ENCODE measurements at regions not wholly inside any gene's neighbourhood (a gene's known extent, or its start where the extent isn't known, plus 50 kb on each side); places are given as distances from the start of the nearest gene placed in this dataset.

DNA sequence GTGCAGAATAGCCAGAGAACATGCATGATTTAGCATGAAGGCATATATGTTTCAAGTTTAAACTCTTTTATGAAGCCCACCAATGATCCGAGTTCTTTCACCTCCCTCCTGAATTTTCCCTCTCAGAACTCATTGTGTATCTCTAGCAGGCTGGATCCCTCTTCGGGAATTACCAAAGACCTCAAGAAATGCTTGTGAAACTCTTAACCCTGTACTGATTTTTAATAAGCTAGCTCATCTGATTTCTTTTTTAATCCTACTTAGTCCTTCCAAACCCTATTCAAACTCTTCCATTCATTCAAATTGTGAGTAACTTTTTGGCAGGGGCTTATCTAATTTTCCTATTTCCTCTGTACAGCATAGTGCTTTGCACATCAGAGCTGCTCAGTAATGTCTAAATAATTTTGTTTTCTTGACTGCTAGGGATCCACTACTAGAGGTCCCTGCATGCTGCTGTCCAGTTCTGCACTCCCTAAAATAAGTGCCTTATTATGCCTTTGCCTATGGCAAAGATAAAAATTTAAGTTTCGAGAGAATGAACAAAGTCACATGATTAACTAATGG lies 723.8 kb downstream of the CDH11 start:
- Histone ChIP-seq H3K9ac (ENCODE audit: low read depth, low read length) (no peak overlapping the region), H3K4me1 (ENCODE audit: insufficient read depth, low read length) (no peaks in the 10 kb centered on the region), H3K9me3 (ENCODE audit: insufficient read depth, low read depth, low read length) (no peaks in the 10 kb centered on the region), H3K27ac (ENCODE audit: low read length) (no peak overlapping the region), H3K4me3 (ENCODE audit: low read length) (no peak overlapping the region), H3K27me3 (ENCODE audit: insufficient read depth, low read length) (no peaks in the 10 kb centered on the region), H3K36me3 (ENCODE audit: insufficient read depth, low read depth, low read length) (no peaks in the 10 kb centered on the region)

DNA sequence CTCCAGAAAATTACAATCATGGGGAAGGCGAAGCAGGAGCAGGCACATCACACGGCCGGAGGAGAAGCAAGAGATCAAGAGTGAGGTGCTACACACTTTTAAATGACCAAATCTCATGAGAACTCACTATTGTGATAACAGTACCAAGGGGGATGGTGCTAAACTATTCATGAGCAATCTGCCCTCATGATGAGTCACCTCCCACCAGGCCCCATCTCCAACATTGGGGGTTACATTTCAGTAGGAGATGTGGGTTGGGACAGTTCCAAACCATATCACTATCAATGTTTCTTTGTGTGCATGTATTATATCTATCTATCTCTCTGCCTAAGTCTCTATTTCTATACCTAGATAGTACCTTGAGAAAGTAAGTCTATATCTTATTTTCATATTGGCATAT lies 724.8 kb downstream of the CDH11 start:
- no peaks in the 10 kb centered on the region for H3K27me3 ChIP-seq (ENCODE audit: insufficient read depth, low read length)
- no peaks in the 10 kb centered on the region for H3K4me1 ChIP-seq (ENCODE audit: insufficient read depth, low read length)
- no peaks in the 10 kb centered on the region for H3K9me3 ChIP-seq (ENCODE audit: insufficient read depth, low read depth, low read length)
- H3K4me3 ChIP-seq (ENCODE audit: low read length), result no peak overlapping the region
- no peak overlapping the region for H3K27ac ChIP-seq (ENCODE audit: low read length)
- H3K36me3 ChIP-seq (ENCODE audit: insufficient read depth, low read depth, low read length), result no peaks in the 10 kb centered on the region
- no peak overlapping the region for H3K9ac ChIP-seq (ENCODE audit: low read depth, low read length)

DNA sequence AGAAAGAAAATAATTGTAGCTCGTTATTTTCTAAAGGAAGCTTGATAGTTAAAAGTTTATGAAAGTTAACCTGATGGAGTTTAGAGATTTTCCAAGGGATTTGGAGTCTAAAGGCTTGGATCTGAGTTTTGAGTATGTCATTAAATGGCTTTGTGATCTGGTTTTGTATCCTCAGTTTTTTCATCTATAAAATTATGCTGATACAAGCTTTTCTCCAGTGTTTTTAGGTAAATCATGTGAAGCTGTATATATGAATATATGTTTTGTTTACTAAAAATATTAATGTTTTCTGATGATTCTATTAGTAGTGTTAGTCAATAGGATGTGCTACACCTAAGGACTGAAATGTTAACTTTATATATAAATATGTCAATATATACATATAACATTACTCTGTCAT lies 727.8 kb downstream of the CDH11 start:
- H3K4me1 ChIP-seq (ENCODE audit: insufficient read depth, low read length), result no peaks in the 10 kb centered on the region
- H3K27me3 ChIP-seq (ENCODE audit: insufficient read depth, low read length), result no peaks in the 10 kb centered on the region
- H3K27ac ChIP-seq (ENCODE audit: low read length), result no peak overlapping the region
- H3K9me3 ChIP-seq (ENCODE audit: insufficient read depth, low read depth, low read length), result no peaks in the 10 kb centered on the region
- no peak overlapping the region for H3K4me3 ChIP-seq (ENCODE audit: low read length)
- no peaks in the 10 kb centered on the region for H3K36me3 ChIP-seq (ENCODE audit: insufficient read depth, low read depth, low read length)
- no peak overlapping the region for H3K9ac ChIP-seq (ENCODE audit: low read depth, low read length)

DNA sequence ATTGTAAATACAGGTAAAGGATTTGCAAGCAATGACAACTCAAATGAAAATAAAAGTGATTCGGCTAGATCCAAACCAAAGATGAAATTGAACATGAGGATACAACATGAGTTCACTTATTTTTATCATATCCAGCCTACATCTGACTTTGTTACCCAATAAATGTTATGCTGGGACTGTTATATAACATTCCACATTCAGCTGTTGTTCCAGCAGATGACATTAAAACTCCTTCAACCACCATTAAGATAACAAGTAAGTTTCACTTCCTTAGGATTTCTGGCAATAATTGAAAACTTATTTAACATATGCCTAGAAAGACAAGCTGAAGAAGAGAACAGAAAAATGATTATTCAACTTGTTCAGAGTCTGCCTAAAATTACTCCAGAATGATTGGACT lies 729.4 kb downstream of the CDH11 start:
- Histone ChIP-seq H3K27me3 (ENCODE audit: insufficient read depth, low read length) (no peaks in the 10 kb centered on the region), H3K9ac (ENCODE audit: low read depth, low read length) (no peak overlapping the region), H3K27ac (ENCODE audit: low read length) (no peak overlapping the region), H3K4me3 (ENCODE audit: low read length) (no peak overlapping the region), H3K36me3 (ENCODE audit: insufficient read depth, low read depth, low read length) (no peaks in the 10 kb centered on the region), H3K4me1 (ENCODE audit: insufficient read depth, low read length) (no peaks in the 10 kb centered on the region), H3K9me3 (ENCODE audit: insufficient read depth, low read depth, low read length) (no peaks in the 10 kb centered on the region)

DNA sequence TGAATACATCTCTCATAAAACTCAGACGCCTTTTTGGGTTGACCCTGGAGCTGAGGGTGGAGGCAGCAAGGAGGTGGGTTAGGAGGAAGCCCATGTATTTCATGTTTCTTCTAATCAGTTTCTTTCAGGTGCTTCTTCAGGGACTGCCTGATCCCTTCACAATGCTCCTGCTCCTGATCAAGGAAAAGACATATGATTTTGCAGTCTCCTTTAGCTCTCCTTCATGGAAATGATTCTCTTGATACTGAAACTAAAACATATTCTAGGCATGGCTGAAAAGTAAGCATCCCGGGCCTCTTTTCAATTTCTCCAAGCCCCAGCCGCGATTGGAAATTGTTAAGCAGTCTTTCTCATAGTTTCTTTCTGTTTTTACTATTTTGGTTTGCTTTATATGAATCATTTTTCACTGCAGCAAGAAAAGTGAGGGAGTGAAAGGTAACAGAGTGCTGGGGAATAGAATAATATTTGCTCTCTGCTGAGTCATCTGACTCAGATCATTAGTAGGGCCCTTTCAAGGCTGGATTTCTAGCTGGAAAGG lies 730.7 kb downstream of the CDH11 start:
- no peaks in the 10 kb centered on the region for H3K36me3 ChIP-seq (ENCODE audit: insufficient read depth, low read depth, low read length)
- H3K27ac ChIP-seq (ENCODE audit: low read length), result no peak overlapping the region
- H3K9me3 ChIP-seq (ENCODE audit: insufficient read depth, low read depth, low read length), result no peaks in the 10 kb centered on the region
- H3K27me3 ChIP-seq (ENCODE audit: insufficient read depth, low read length), result no peaks in the 10 kb centered on the region
- no peak overlapping the region for H3K4me3 ChIP-seq (ENCODE audit: low read length)
- H3K9ac ChIP-seq (ENCODE audit: low read depth, low read length), result no peak overlapping the region
- no peaks in the 10 kb centered on the region for H3K4me1 ChIP-seq (ENCODE audit: insufficient read depth, low read length)

DNA sequence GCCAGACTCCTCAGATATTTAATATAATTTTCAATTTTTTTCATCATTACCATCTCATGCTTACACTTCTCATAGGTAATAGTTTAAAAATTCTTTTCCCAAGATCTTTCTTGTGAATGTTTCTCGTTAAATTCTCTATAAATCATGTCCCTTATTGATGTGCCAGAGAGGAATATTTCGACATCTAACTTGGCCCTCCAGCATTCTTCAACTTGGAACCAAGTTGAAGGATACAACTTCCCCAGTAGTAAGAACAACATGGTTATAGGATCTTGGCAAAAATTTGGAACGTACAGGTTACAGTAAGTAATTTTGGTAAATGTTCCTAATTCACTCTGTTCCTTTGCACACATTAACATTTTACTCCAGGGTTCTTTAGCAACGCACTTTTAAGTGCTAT lies 731.8 kb downstream of the CDH11 start:
- Histone ChIP-seq H3K4me3 (ENCODE audit: low read length) (no peak overlapping the region), H3K9ac (ENCODE audit: low read depth, low read length) (no peak overlapping the region), H3K27me3 (ENCODE audit: insufficient read depth, low read length) (no peaks in the 10 kb centered on the region), H3K27ac (ENCODE audit: low read length) (no peak overlapping the region), H3K4me1 (ENCODE audit: insufficient read depth, low read length) (no peaks in the 10 kb centered on the region), H3K9me3 (ENCODE audit: insufficient read depth, low read depth, low read length) (no peaks in the 10 kb centered on the region), H3K36me3 (ENCODE audit: insufficient read depth, low read depth, low read length) (no peaks in the 10 kb centered on the region)

DNA sequence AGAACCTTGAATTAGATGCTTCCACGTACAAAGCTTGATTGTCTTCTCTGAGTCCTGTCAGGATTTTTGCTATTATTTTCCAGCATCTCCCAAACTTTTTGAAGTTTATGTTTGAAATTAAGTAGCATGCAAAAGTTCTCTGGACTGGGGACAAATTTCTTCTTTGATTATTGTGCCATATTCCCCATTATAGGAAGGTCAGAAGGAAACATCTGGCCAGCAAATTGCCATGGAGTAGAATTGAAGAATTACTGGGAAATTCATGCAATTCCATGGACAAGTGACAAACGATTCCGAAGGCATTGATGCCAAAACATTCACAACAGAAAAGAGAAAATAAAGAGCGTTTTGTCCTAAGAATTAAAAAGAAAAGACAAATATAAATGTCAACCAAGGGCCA lies 737.2 kb downstream of the CDH11 start:
- Histone ChIP-seq H3K4me3 (ENCODE audit: low read length) (no peak overlapping the region), H3K9ac (ENCODE audit: low read depth, low read length) (no peak overlapping the region), H3K36me3 (ENCODE audit: insufficient read depth, low read depth, low read length) (no peaks in the 10 kb centered on the region), H3K9me3 (ENCODE audit: insufficient read depth, low read depth, low read length) (no peaks in the 10 kb centered on the region), H3K27ac (ENCODE audit: low read length) (no peak overlapping the region), H3K27me3 (ENCODE audit: insufficient read depth, low read length) (no peaks in the 10 kb centered on the region), H3K4me1 (ENCODE audit: insufficient read depth, low read length) (no peaks in the 10 kb centered on the region)

DNA sequence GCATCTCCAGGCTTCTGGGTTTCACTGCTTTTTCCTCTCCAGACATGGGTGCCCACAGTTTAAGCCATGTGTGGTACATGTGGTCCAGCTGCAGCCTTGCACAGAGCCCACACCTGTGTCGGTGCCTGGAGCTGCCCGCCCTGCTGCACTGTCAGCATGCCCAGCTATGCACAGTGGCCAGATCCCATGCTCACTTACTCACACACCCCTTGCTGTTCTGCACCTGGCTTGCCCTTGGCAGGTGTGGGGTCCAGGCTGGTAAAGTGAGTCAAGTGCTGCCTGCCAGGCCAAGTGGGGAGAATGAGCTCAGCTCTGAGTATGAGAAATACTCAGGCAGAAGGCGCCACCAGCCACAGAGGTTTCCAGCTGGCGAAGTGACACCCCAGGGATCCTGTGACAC lies 739.9 kb downstream of the CDH11 start:
- no peaks in the 10 kb centered on the region for H3K27me3 ChIP-seq (ENCODE audit: insufficient read depth, low read length)
- H3K4me3 ChIP-seq (ENCODE audit: low read length), result no peak overlapping the region
- H3K27ac ChIP-seq (ENCODE audit: low read length), result no peak overlapping the region
- no peaks in the 10 kb centered on the region for H3K4me1 ChIP-seq (ENCODE audit: insufficient read depth, low read length)
- no peaks in the 10 kb centered on the region for H3K36me3 ChIP-seq (ENCODE audit: insufficient read depth, low read depth, low read length)
- H3K9me3 ChIP-seq (ENCODE audit: insufficient read depth, low read depth, low read length), result no peaks in the 10 kb centered on the region
- H3K9ac ChIP-seq (ENCODE audit: low read depth, low read length), result no peak overlapping the region

DNA sequence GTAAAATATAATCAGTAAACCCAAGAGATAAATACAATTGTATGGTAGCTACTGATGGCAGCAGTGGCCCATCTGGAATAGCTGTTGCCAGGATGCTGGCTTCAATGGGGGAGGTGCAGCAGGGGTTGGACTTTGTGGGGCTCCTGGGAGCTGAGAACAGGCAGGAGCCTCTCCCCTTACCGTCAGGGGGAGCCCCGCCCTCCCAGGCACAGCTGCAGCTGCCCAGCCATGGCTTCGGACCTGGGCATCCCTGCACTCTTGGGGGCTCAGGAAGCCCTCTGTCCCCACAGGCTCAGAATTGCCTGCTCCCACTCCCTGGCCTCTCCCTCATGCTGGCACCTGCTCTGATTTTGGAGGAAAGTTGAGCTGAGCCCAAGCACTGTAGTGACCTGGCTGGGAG lies 741.1 kb downstream of the CDH11 start:
- Histone ChIP-seq H3K36me3 (ENCODE audit: insufficient read depth, low read depth, low read length) (no peaks in the 10 kb centered on the region), H3K9ac (ENCODE audit: low read depth, low read length) (no peak overlapping the region), H3K4me3 (ENCODE audit: low read length) (no peak overlapping the region), H3K4me1 (ENCODE audit: insufficient read depth, low read length) (no peaks in the 10 kb centered on the region), H3K27me3 (ENCODE audit: insufficient read depth, low read length) (no peaks in the 10 kb centered on the region), H3K9me3 (ENCODE audit: insufficient read depth, low read depth, low read length) (no peaks in the 10 kb centered on the region), H3K27ac (ENCODE audit: low read length) (no peak overlapping the region)

DNA sequence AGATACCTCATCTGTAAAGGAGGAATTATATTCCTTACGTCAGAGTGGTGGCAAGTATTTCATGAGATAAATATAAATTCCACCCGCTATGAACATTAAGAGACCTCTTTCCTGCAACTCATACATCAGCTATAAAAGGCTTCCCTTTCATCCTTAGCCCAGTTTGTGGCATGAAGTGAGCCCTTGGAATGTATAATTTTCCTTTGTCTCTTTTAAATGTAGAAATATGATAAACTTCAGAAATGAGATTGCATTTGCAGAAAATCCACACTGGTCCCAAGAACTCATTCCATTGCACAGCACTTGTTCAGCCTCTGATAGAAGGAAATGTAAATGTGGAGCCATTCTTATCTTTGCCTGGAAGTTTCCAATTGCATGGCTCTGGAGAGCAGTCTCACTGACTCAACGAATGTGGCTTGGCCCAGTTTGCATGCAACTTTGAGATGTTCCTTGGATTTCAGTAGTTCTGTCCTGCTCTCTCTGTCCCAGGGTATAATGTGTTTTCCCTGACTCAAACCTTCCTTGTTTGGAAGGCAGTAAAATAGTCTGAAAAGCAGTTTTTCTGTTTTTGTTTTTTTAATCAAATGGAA lies 746.4 kb downstream of the CDH11 start:
- H3K9ac ChIP-seq (ENCODE audit: low read depth, low read length), result no peak overlapping the region
- H3K4me3 ChIP-seq (ENCODE audit: low read length), result no peak overlapping the region
- no peaks in the 10 kb centered on the region for H3K27me3 ChIP-seq (ENCODE audit: insufficient read depth, low read length)
- H3K4me1 ChIP-seq (ENCODE audit: insufficient read depth, low read length), result no peaks in the 10 kb centered on the region
- H3K36me3 ChIP-seq (ENCODE audit: insufficient read depth, low read depth, low read length), result no peaks in the 10 kb centered on the region
- no peaks in the 10 kb centered on the region for H3K9me3 ChIP-seq (ENCODE audit: insufficient read depth, low read depth, low read length)
- H3K27ac ChIP-seq (ENCODE audit: low read length), result no peak overlapping the region

DNA sequence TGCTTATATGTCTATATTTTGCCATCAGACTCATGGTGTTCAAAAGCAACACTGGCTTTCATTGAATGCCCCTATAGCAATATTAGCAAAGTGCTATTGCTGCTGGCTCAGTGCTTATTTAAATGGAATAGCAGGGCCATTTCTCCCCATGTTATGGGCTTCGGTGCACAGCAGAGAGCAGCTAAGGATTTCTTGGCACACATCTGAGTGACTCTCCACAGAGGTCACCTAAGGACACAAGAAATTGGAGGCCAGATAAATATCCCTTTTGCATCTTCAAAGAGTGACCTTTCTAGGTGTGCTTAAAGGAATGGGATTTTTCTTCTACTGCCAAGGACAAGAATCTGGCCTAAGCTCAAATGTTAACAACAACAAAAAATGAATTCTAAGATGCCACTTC lies 751.8 kb downstream of the CDH11 start:
- Histone ChIP-seq H3K27me3 (ENCODE audit: insufficient read depth, low read length) (no peaks in the 10 kb centered on the region), H3K27ac (ENCODE audit: low read length) (no peak overlapping the region), H3K4me3 (ENCODE audit: low read length) (no peak overlapping the region), H3K36me3 (ENCODE audit: insufficient read depth, low read depth, low read length) (no peaks in the 10 kb centered on the region), H3K9me3 (ENCODE audit: insufficient read depth, low read depth, low read length) (no peaks in the 10 kb centered on the region), H3K4me1 (ENCODE audit: insufficient read depth, low read length) (no peaks in the 10 kb centered on the region), H3K9ac (ENCODE audit: low read depth, low read length) (no peak overlapping the region)

DNA sequence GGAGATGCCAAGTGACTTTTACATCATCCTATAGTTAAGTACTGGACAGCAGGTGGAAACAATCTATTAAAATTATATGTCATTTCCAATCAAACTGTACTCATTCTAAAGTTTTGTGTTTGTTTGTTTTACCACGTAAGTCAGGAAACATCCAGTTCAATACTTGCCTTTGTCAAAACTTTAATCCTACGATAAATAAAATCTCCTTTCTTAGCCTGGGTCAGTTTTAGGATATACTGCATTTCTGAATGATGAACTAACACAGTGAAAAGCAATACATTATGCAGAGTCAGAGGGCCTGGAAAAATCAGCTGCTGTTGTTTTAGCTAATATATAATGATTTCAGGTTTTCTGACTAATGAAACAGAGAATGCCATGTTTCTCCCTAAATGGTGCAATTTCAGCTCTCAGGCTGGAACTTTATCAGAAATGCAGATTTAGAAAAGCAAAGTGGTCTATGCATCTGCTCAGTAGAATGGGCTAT lies 756.4 kb downstream of the CDH11 start:
- Histone ChIP-seq H3K4me3 (ENCODE audit: low read length) (no peak overlapping the region), H3K4me1 (ENCODE audit: insufficient read depth, low read length) (no peaks in the 10 kb centered on the region), H3K27me3 (ENCODE audit: insufficient read depth, low read length) (no peaks in the 10 kb centered on the region), H3K27ac (ENCODE audit: low read length) (no peak overlapping the region), H3K9ac (ENCODE audit: low read depth, low read length) (no peak overlapping the region), H3K36me3 (ENCODE audit: insufficient read depth, low read depth, low read length) (no peaks in the 10 kb centered on the region), H3K9me3 (ENCODE audit: insufficient read depth, low read depth, low read length) (no peaks in the 10 kb centered on the region)

All from iPS-20b (cell line).